HCT116 (cell line): ENCODE measurements at regions not wholly inside any gene's neighbourhood (a gene's known extent, or its start where the extent isn't known, plus 50 kb on each side); places are given as distances from the start of the nearest gene placed in this dataset.
"Not testable (repeated sequence)": the region's sequence is repeated elsewhere in the genome, so short reads cannot be mapped to it uniquely, and the experiment has no call there.

ENCODE experiments used
- CEBPB ChIP-seq: IDR thresholded peaks from 2 replicates; pipeline ENCODE4 v1.6.1; 2012; ENCODE audit warnings: low read depth
- CTCF ChIP-seq, 3 experiments: fragments of 200-600 bp in 1 of 3; sonication (generic) in 1 of 3; IDR thresholded peaks in 2 of 3; conservative IDR thresholded peaks in 1 of 3; 2 replicates each; pipeline ENCODE4 v1.5.1; 2012 to 2017; ENCODE audit warnings: low read depth in 2 of 3, low read length in 2 of 3, antibody characterized with exemption in 1 of 3, borderline replicate concordance in 1 of 3, control low read depth in 1 of 3, mild to moderate bottlenecking in 1 of 3, mixed read lengths in 1 of 3, mixed run types in 1 of 3, moderate library complexity in 1 of 3; ENCODE audit not compliant: insufficient read depth in 1 of 3
- ELF1 ChIP-seq: IDR thresholded peaks from 2 replicates; pipeline ENCODE4 v1.6.1; 2012; ENCODE audit warnings: low read depth, borderline replicate concordance
- EZH2 ChIP-seq: fragments of 200-600 bp; sonication (generic); IDR thresholded peaks from 2 replicates; pipeline ENCODE4 v1.6.1; 2017; ENCODE audit warnings: antibody characterized with exemption, mixed run types
- EZH2phosphoT487 ChIP-seq: fragments of 200-600 bp; IDR thresholded peaks from 2 replicates; pipeline ENCODE4 v1.6.1; 2018; ENCODE audit warnings: antibody characterized with exemption, borderline replicate concordance
- MAX ChIP-seq: IDR thresholded peaks from 2 replicates; pipeline ENCODE4 v1.6.1; 2012
- POLR2A ChIP-seq: IDR thresholded peaks from 2 replicates; pipeline ENCODE4 v1.7.0; 2011; ENCODE audit warnings: borderline replicate concordance; ENCODE audit not compliant: insufficient read depth, insufficient read length; ENCODE audit errors: extremely low read depth
- POLR2AphosphoS5 ChIP-seq: IDR thresholded peaks from 2 replicates; pipeline ENCODE4 v1.6.1; 2011; ENCODE audit warnings: mild to moderate bottlenecking, low read depth, low read length, moderate library complexity
- RAD21 ChIP-seq: IDR thresholded peaks from 2 replicates; pipeline ENCODE4 v1.6.1; 2012; ENCODE audit warnings: low read depth, mild to moderate bottlenecking
- REST ChIP-seq: IDR thresholded peaks from 2 replicates; pipeline ENCODE4 v1.6.1; 2012; ENCODE audit warnings: low read depth
- SIN3A ChIP-seq: IDR thresholded peaks from 2 replicates; pipeline ENCODE4 v1.6.1; 2012; ENCODE audit warnings: low read depth
- YY1 ChIP-seq: IDR thresholded peaks from 2 replicates; pipeline ENCODE4 v1.6.1; 2011; ENCODE audit warnings: low read length, low read depth, moderate library complexity, mild to moderate bottlenecking; ENCODE audit not compliant: insufficient replicate concordance; ENCODE audit errors: extremely low read depth
- ZBTB33 ChIP-seq: IDR thresholded peaks from 2 replicates; pipeline ENCODE4 v1.6.1; 2011; ENCODE audit warnings: mild to moderate bottlenecking, low read length, moderate library complexity; ENCODE audit not compliant: insufficient replicate concordance; ENCODE audit errors: extremely low read depth
- ZNF274 ChIP-seq: fragments of 200-500 bp; sonication (Bioruptor generic); IDR thresholded peaks from 2 replicates; pipeline ENCODE4 v1.6.1; 2014; ENCODE audit warnings: mild to moderate bottlenecking, low read depth, low read length, inconsistent platforms

- TF ChIP-seq CTCF (IDR thresholded peaks at IDR 0.05 in 2 of 3, conservative IDR thresholded peaks at IDR 0.05 in 1 of 3; ENCODE audit: borderline replicate concordance in 1 of 3, insufficient read depth in 1 of 3, low read depth in 2 of 3, low read length in 2 of 3), result 0 out of 6 replicates have a peak, but pooled peaks of 2 of the 3 experiments have one; percentile 4 to 10
- TF ChIP-seq POLR2A, CEBPB, SIN3A, ZNF274, ZBTB33, YY1, MAX, POLR2AphosphoS5, RAD21, REST, EZH2, ELF1, EZH2phosphoT487: not testable (repeated sequence)
Measured at GRCh38 chr7:149963985-149964384, 90.2 kb downstream of the ATP6V0E2 start.
